ENCODE measurements at regions not wholly inside any gene's neighbourhood (a gene's known extent, or its start where the extent isn't known, plus 50 kb on each side); places are given as distances from the start of the nearest gene placed in this dataset.

- H3K4me2 ChIP-seq (ENCODE audit: insufficient read depth, low read length) = no peak overlapping the region
- no peaks in the 10 kb centered on the region for H3K9me3 ChIP-seq (ENCODE audit: low read depth, low read length)
- no peak overlapping the region for H3K4me3 ChIP-seq (ENCODE audit: insufficient read depth, low read length)
- no peaks in the 10 kb centered on the region for H4K20me1 ChIP-seq (ENCODE audit: insufficient read depth, low read length)
- no peaks in the 10 kb centered on the region for H3K4me1 ChIP-seq (ENCODE audit: insufficient read depth, low read length)
- no peaks in the 10 kb centered on the region for H3K27me3 ChIP-seq (ENCODE audit: insufficient read depth, low read length)
- H3K27ac ChIP-seq (ENCODE audit: low read depth, low read length) = no peak overlapping the region
- no peak for DNase-seq (ENCODE audit: insufficient read length, low spot score, missing footprints)
- no peaks in the 10 kb centered on the region for H3K36me3 ChIP-seq (ENCODE audit: insufficient read depth, low read length)
- no peak for TF ChIP-seq CTCF (IDR thresholded peaks at IDR 0.05; ENCODE audit: extremely low read depth, low read depth, low read length)
- no peak overlapping the region for H2AFZ ChIP-seq (ENCODE audit: low read length)
- H3K79me2 ChIP-seq (ENCODE audit: insufficient read depth, low read length) = no peaks in the 10 kb centered on the region
These were observed 718.0 kb upstream of the SPRY2 start for GRCh38 chr13:81058916-81059290.

GRCh38 chr13:81058211-81058915, 717.4 kb upstream of the SPRY2 start:
- no peaks in the 10 kb centered on the region for H3K9me3 ChIP-seq (ENCODE audit: low read depth, low read length)
- H3K4me1 ChIP-seq (ENCODE audit: insufficient read depth, low read length) = no peaks in the 10 kb centered on the region
- TF ChIP-seq CTCF (IDR thresholded peaks at IDR 0.05; ENCODE audit: extremely low read depth, low read depth, low read length) = no peak
- H3K27ac ChIP-seq (ENCODE audit: low read depth, low read length) = no peak overlapping the region
- no peaks in the 10 kb centered on the region for H3K79me2 ChIP-seq (ENCODE audit: insufficient read depth, low read length)
- H3K27me3 ChIP-seq (ENCODE audit: insufficient read depth, low read length) = no peaks in the 10 kb centered on the region
- no peak for DNase-seq (ENCODE audit: insufficient read length, low spot score, missing footprints)
- H3K36me3 ChIP-seq (ENCODE audit: insufficient read depth, low read length) = no peaks in the 10 kb centered on the region
- no peak overlapping the region for H2AFZ ChIP-seq (ENCODE audit: low read length)
- H3K4me2 ChIP-seq (ENCODE audit: insufficient read depth, low read length) = no peak overlapping the region
- no peak overlapping the region for H3K4me3 ChIP-seq (ENCODE audit: insufficient read depth, low read length)
- no peaks in the 10 kb centered on the region for H4K20me1 ChIP-seq (ENCODE audit: insufficient read depth, low read length)

- H3K4me1 ChIP-seq (ENCODE audit: insufficient read depth, low read length) = no peaks in the 10 kb centered on the region
- H3K4me3 ChIP-seq (ENCODE audit: insufficient read depth, low read length) = no peak overlapping the region
- no peak for DNase-seq (ENCODE audit: insufficient read length, low spot score, missing footprints)
- no peaks in the 10 kb centered on the region for H4K20me1 ChIP-seq (ENCODE audit: insufficient read depth, low read length)
- no peaks in the 10 kb centered on the region for H3K79me2 ChIP-seq (ENCODE audit: insufficient read depth, low read length)
- no peaks in the 10 kb centered on the region for H3K9me3 ChIP-seq (ENCODE audit: low read depth, low read length)
- no peak overlapping the region for H3K27ac ChIP-seq (ENCODE audit: low read depth, low read length)
- H2AFZ ChIP-seq (ENCODE audit: low read length) = no peak overlapping the region
- no peaks in the 10 kb centered on the region for H3K36me3 ChIP-seq (ENCODE audit: insufficient read depth, low read length)
- no peak overlapping the region for H3K4me2 ChIP-seq (ENCODE audit: insufficient read depth, low read length)
- H3K27me3 ChIP-seq (ENCODE audit: insufficient read depth, low read length) = no peaks in the 10 kb centered on the region
- TF ChIP-seq CTCF (IDR thresholded peaks at IDR 0.05; ENCODE audit: extremely low read depth, low read depth, low read length) = no peak
These were observed 710.9 kb upstream of the SPRY2 start for GRCh38 chr13:81051873-81052272.

GRCh38 chr13:81048026-81048461, 707.1 kb upstream of the SPRY2 start:
- no peak overlapping the region for H2AFZ ChIP-seq (ENCODE audit: low read length)
- no peaks in the 10 kb centered on the region for H3K27me3 ChIP-seq (ENCODE audit: insufficient read depth, low read length)
- no peak for TF ChIP-seq CTCF (IDR thresholded peaks at IDR 0.05; ENCODE audit: extremely low read depth, low read depth, low read length)
- no peaks in the 10 kb centered on the region for H3K4me1 ChIP-seq (ENCODE audit: insufficient read depth, low read length)
- no peak overlapping the region for H3K4me3 ChIP-seq (ENCODE audit: insufficient read depth, low read length)
- H3K27ac ChIP-seq (ENCODE audit: low read depth, low read length) = no peak overlapping the region
- H4K20me1 ChIP-seq (ENCODE audit: insufficient read depth, low read length) = no peaks in the 10 kb centered on the region
- no peak overlapping the region for H3K4me2 ChIP-seq (ENCODE audit: insufficient read depth, low read length)
- H3K36me3 ChIP-seq (ENCODE audit: insufficient read depth, low read length) = no peaks in the 10 kb centered on the region
- H3K79me2 ChIP-seq (ENCODE audit: insufficient read depth, low read length) = no peaks in the 10 kb centered on the region
- H3K9me3 ChIP-seq (ENCODE audit: low read depth, low read length) = peaks cover 3% of the 10 kb centered on the region
- DNase-seq (ENCODE audit: insufficient read length, low spot score, missing footprints) = no peak

Data from osteoblast (primary cell).